Erythroblast (primary cell): ENCODE measurements at regions not wholly inside any gene's neighbourhood (a gene's known extent, or its start where the extent isn't known, plus 50 kb on each side); places are given as distances from the start of the nearest gene placed in this dataset.

Experiments
- GATA1 ChIP-seq: IDR thresholded peaks from 2 replicates; pipeline ENCODE4 v1.6.1; 2011; ENCODE audit warnings: low read depth, mild to moderate bottlenecking, control low read depth, low read length, moderate library complexity
- POLR2A ChIP-seq: IDR thresholded peaks from 2 replicates; pipeline ENCODE4 v1.6.1; 2011; ENCODE audit warnings: mild to moderate bottlenecking, low read length

GRCh38 chr1:213685992-213686582 is 301.7 kb upstream of the PROX1 start:
- no peak for TF ChIP-seq POLR2A
- TF ChIP-seq GATA1: no peak
